ENCODE measurements at regions not wholly inside any gene's neighbourhood (a gene's known extent, or its start where the extent isn't known, plus 50 kb on each side); places are given as distances from the start of the nearest gene placed in this dataset.

- ChIA-PET POLR2A (no interaction called here), CTCF (no interaction called here), RAD21 (ENCODE audit: low non-redundant PET in 1 of 2, low total read pairs in 2 of 2, uncharacterized antibody in 2 of 2, unreplicated experiment in 2 of 2) (no interaction called here)
- H3K27me3 ChIP-seq (ENCODE audit: insufficient read depth, low read length): no peaks in the 10 kb centered on the region
- H3K4me3 ChIP-seq (replicated peaks in 1 of 2; ENCODE audit: low read depth in 1 of 2, low read length in 2 of 2): no peak overlapping the region
- no peak overlapping the region for H2AFZ ChIP-seq (ENCODE audit: low read depth, low read length, poor library complexity, severe bottlenecking)
- no peak overlapping the region for H3K27ac ChIP-seq (ENCODE audit: low read depth, low read length)
- no peak overlapping the region for H3K9ac ChIP-seq (ENCODE audit: low read length)
- no peaks in the 10 kb centered on the region for H3K9me3 ChIP-seq (ENCODE audit: control insufficient read depth in 1 of 2, insufficient read depth in 1 of 2, low read depth in 1 of 2, low read length in 2 of 2)
- no peaks in the 10 kb centered on the region for H3K9me2 ChIP-seq (ENCODE audit: insufficient read depth)
- ATAC-seq: no peak
- no peak for DNase-seq (ENCODE audit: low read depth, low spot score)
- H3K4me2 ChIP-seq (ENCODE audit: low read length): no peak overlapping the region
- H3K79me2 ChIP-seq (ENCODE audit: insufficient read depth, low read length): peaks cover 69% of the 10 kb centered on the region
- intact Hi-C loops (cut with micrococcal nuclease): no loop called here
- H3K4me1 ChIP-seq (ENCODE audit: control insufficient read depth in 1 of 2, insufficient read depth in 2 of 2, low read length in 2 of 2): no peaks in the 10 kb centered on the region
- TF ChIP-seq ATF3 (IDR thresholded peaks at IDR 0.05) (no peak), POLR2A (IDR thresholded peaks at IDR 0.05; ENCODE audit: borderline replicate concordance, extremely low read depth, insufficient read depth, insufficient read length) (no peak)
- no peaks in the 10 kb centered on the region for H4K20me1 ChIP-seq (ENCODE audit: insufficient read depth)
- peaks cover 0 to 20% of the 10 kb centered on the region in 2 experiments; a peak in 1 of 4 replicates for H3K36me3 ChIP-seq (ENCODE audit: control insufficient read depth in 1 of 2, insufficient read depth in 2 of 2, low read length in 2 of 2)
- BruUV-seq (replicated peaks): no TSS peak
Observed at GRCh38 chr22:49597428-49598039, 230.1 kb downstream of the BRD1 start.

- CTCF ChIA-PET: no interaction called here
- Histone ChIP-seq H3K9me3 (ENCODE audit: control insufficient read depth in 1 of 2, insufficient read depth in 1 of 2, low read depth in 1 of 2, low read length in 2 of 2) (no peaks in the 10 kb centered on the region), H3K36me3 (ENCODE audit: control insufficient read depth in 1 of 2, insufficient read depth in 2 of 2, low read length in 2 of 2) (peaks cover 0 to 20% of the 10 kb centered on the region in 2 experiments; a peak in 1 of 4 replicates), H3K79me2 (ENCODE audit: insufficient read depth, low read length) (peaks cover 59% of the 10 kb centered on the region), H3K9ac (ENCODE audit: low read length) (no peak overlapping the region), H3K27ac (ENCODE audit: low read depth, low read length) (no peak overlapping the region), H4K20me1 (ENCODE audit: insufficient read depth) (no peaks in the 10 kb centered on the region), H3K27me3 (ENCODE audit: insufficient read depth, low read length) (no peaks in the 10 kb centered on the region), H3K4me1 (ENCODE audit: control insufficient read depth in 1 of 2, insufficient read depth in 2 of 2, low read length in 2 of 2) (no peaks in the 10 kb centered on the region), H3K9me2 (ENCODE audit: insufficient read depth) (no peaks in the 10 kb centered on the region), H2AFZ (ENCODE audit: low read depth, low read length, poor library complexity, severe bottlenecking) (no peak overlapping the region), H3K4me2 (ENCODE audit: low read length) (no peak overlapping the region), H3K4me3 (replicated peaks in 1 of 2; ENCODE audit: low read depth in 1 of 2, low read length in 2 of 2) (no peak overlapping the region)
- no peak for TF ChIP-seq CEBPB (IDR thresholded peaks at IDR 0.05; ENCODE audit: low read depth)
- TF ChIP-seq EZH2phosphoT487 (IDR thresholded peaks at IDR 0.05; ENCODE audit: borderline replicate concordance): no peak
- TF ChIP-seq POLR2A (IDR thresholded peaks at IDR 0.05; ENCODE audit: borderline replicate concordance, extremely low read depth, insufficient read depth, insufficient read length): no peak
- TF ChIP-seq TCF7L2 (IDR thresholded peaks at IDR 0.05; ENCODE audit: borderline replicate concordance, extremely low read depth, insufficient read depth, insufficient read length): no peak
- RAD21 ChIA-PET (ENCODE audit: low non-redundant PET in 1 of 2, low total read pairs in 2 of 2, uncharacterized antibody in 2 of 2, unreplicated experiment in 2 of 2): no interaction called here
- BruUV-seq (replicated peaks): no TSS peak
- ATAC-seq (no peak), DNase-seq (ENCODE audit: low read depth, low spot score) (no peak)
- POLR2A ChIA-PET: no interaction called here
- intact Hi-C loops (cut with micrococcal nuclease): no loop called here
Observed at GRCh38 chr22:49595465-49596078, 232.1 kb downstream of the BRD1 start.
